ENCODE measurements at regions not wholly inside any gene's neighbourhood (a gene's known extent, or its start where the extent isn't known, plus 50 kb on each side); places are given as distances from the start of the nearest gene placed in this dataset.

DNA sequence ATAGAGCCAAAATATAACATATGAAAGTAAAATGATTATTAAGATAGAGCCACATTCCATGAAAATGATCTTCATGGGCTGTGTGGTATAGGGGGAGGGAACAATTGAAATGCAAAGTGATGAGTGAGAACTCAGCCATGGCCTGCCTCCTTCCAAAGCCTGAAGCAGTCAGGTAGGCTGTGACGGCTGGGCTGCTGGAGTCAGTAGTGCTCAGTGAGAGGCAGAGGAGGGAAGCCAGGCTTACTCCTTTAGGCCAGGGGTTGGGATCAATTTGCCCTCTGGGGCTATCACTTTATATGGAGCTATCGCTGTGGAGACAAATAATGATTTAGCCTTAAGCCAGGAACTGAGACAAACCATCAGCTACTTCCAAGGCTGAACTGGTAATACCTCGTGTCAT, 654.9 kb downstream of the FGF9 start:
- Histone ChIP-seq H3K79me2 (ENCODE audit: insufficient read depth, low read length) (no peaks in the 10 kb centered on the region), H2AFZ (ENCODE audit: low read depth, low read length, poor library complexity, severe bottlenecking) (no peak overlapping the region), H3K4me2 (ENCODE audit: low read length) (no peak overlapping the region), H3K9ac (ENCODE audit: low read length) (no peak overlapping the region), H3K36me3 (ENCODE audit: control insufficient read depth in 1 of 2, insufficient read depth in 2 of 2, low read length in 2 of 2) (no peaks in the 10 kb centered on the region), H3K27ac (ENCODE audit: low read depth, low read length) (no peak overlapping the region), H3K4me1 (ENCODE audit: control insufficient read depth in 1 of 2, insufficient read depth in 2 of 2, low read length in 2 of 2) (no peaks in the 10 kb centered on the region), H3K9me2 (ENCODE audit: insufficient read depth) (no peaks in the 10 kb centered on the region; the same call in 1 of the 2 replicates), H4K20me1 (ENCODE audit: insufficient read depth) (no peaks in the 10 kb centered on the region), H3K27me3 (ENCODE audit: insufficient read depth, low read length) (no peaks in the 10 kb centered on the region), H3K4me3 (replicated peaks in 1 of 2; ENCODE audit: low read depth in 1 of 2, low read length in 2 of 2) (no peak overlapping the region), H3K9me3 (ENCODE audit: control insufficient read depth in 1 of 2, insufficient read depth in 1 of 2, low read depth in 1 of 2, low read length in 2 of 2) (no peaks in the 10 kb centered on the region)
- intact Hi-C loops (cut with micrococcal nuclease): no loop called here
- no peak for TF ChIP-seq SP1 (IDR thresholded peaks at IDR 0.05; ENCODE audit: low read depth)
- no peak for TF ChIP-seq FOSL1 (IDR thresholded peaks at IDR 0.05; ENCODE audit: low read depth)
- TF ChIP-seq, protein P1, sequence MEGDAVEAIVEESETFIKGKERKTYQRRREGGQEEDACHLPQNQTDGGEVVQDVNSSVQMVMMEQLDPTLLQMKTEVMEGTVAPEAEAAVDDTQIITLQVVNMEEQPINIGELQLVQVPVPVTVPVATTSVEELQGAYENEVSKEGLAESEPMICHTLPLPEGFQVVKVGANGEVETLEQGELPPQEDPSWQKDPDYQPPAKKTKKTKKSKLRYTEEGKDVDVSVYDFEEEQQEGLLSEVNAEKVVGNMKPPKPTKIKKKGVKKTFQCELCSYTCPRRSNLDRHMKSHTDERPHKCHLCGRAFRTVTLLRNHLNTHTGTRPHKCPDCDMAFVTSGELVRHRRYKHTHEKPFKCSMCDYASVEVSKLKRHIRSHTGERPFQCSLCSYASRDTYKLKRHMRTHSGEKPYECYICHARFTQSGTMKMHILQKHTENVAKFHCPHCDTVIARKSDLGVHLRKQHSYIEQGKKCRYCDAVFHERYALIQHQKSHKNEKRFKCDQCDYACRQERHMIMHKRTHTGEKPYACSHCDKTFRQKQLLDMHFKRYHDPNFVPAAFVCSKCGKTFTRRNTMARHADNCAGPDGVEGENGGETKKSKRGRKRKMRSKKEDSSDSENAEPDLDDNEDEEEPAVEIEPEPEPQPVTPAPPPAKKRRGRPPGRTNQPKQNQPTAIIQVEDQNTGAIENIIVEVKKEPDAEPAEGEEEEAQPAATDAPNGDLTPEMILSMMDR (IDR thresholded peaks at IDR 0.05 in 2 of 3, conservative IDR thresholded peaks at IDR 0.05 in 1 of 3; ENCODE audit: borderline replicate concordance in 1 of 3, insufficient read depth in 1 of 3, low read depth in 2 of 3, low read length in 2 of 3): no peak
- no peak for TF ChIP-seq TCF7L2 (IDR thresholded peaks at IDR 0.05; ENCODE audit: borderline replicate concordance, extremely low read depth, insufficient read depth, insufficient read length)
- no peak for TF ChIP-seq ZFX (IDR thresholded peaks at IDR 0.05)
- TF ChIP-seq YY1 (IDR thresholded peaks at IDR 0.05; ENCODE audit: extremely low read depth, insufficient replicate concordance, low read depth, low read length): no peak
- TF ChIP-seq, protein P2, sequence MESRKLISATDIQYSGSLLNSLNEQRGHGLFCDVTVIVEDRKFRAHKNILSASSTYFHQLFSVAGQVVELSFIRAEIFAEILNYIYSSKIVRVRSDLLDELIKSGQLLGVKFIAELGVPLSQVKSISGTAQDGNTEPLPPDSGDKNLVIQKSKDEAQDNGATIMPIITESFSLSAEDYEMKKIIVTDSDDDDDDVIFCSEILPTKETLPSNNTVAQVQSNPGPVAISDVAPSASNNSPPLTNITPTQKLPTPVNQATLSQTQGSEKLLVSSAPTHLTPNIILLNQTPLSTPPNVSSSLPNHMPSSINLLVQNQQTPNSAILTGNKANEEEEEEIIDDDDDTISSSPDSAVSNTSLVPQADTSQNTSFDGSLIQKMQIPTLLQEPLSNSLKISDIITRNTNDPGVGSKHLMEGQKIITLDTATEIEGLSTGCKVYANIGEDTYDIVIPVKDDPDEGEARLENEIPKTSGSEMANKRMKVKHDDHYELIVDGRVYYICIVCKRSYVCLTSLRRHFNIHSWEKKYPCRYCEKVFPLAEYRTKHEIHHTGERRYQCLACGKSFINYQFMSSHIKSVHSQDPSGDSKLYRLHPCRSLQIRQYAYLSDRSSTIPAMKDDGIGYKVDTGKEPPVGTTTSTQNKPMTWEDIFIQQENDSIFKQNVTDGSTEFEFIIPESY (IDR thresholded peaks at IDR 0.05; ENCODE audit: extremely low read depth, insufficient replicate concordance, low read length): no peak
- TF ChIP-seq, protein P3, sequence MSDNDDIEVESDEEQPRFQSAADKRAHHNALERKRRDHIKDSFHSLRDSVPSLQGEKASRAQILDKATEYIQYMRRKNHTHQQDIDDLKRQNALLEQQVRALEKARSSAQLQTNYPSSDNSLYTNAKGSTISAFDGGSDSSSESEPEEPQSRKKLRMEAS (IDR thresholded peaks at IDR 0.05): no peak
- no peak for TF ChIP-seq SIN3A (IDR thresholded peaks at IDR 0.05; ENCODE audit: low read depth)
- no peak for TF ChIP-seq EZH2 (IDR thresholded peaks at IDR 0.05)
- TF ChIP-seq EGR1 (IDR thresholded peaks at IDR 0.05; ENCODE audit: low read depth): no peak
- TF ChIP-seq SRF (IDR thresholded peaks at IDR 0.05; ENCODE audit: low read depth): no peak
- no peak for TF ChIP-seq POLR2AphosphoS5 (IDR thresholded peaks at IDR 0.05; ENCODE audit: low read depth, low read length)
- TF ChIP-seq CEBPB (IDR thresholded peaks at IDR 0.05; ENCODE audit: low read depth): no peak
- ChIA-PET POLR2A (no interaction called here), RAD21 (ENCODE audit: low non-redundant PET in 1 of 2, low total read pairs in 2 of 2, uncharacterized antibody in 2 of 2, unreplicated experiment in 2 of 2) (no interaction called here), CTCF (no interaction called here)
- ATAC-seq (no peak), DNase-seq (ENCODE audit: low read depth, low spot score) (no peak)
- BruUV-seq (replicated peaks): no TSS peak

Measured in HCT116 (cell line).